ENCODE measurements at regions not wholly inside any gene's neighbourhood (a gene's known extent, or its start where the extent isn't known, plus 50 kb on each side); places are given as distances from the start of the nearest gene placed in this dataset.

GRCh38 chr14:85466678-85467077 lies 63.3 kb upstream of the FLRT2 start:
- intact Hi-C loops (cut with micrococcal nuclease), result no loop called here

- intact Hi-C loops (cut with micrococcal nuclease), result no loop called here
Measured at GRCh38 chr14:85468816-85469215, 61.1 kb upstream of the FLRT2 start.

- intact Hi-C loops (cut with micrococcal nuclease), result no loop called here
Measured at GRCh38 chr14:85471156-85471555, 58.8 kb upstream of the FLRT2 start.

GRCh38 chr14:85471744-85472143 lies 58.2 kb upstream of the FLRT2 start:
- intact Hi-C loops (cut with micrococcal nuclease), result no loop called here

GRCh38 chr14:85474431-85474830 lies 55.5 kb upstream of the FLRT2 start:
- intact Hi-C loops (cut with micrococcal nuclease), result no loop called here

GRCh38 chr14:85475113-85475512 lies 54.8 kb upstream of the FLRT2 start:
- intact Hi-C loops (cut with micrococcal nuclease), result no loop called here

- intact Hi-C loops (cut with micrococcal nuclease), result no loop called here
Measured at GRCh38 chr14:85479306-85479705, 50.6 kb upstream of the FLRT2 start.

GRCh38 chr14:85479771-85480170 lies 50.2 kb upstream of the FLRT2 start:
- intact Hi-C loops (cut with micrococcal nuclease), result no loop called here

All from T-helper 2 cell treated with Interferon-gamma antibody and Interleukin-4, amounts not matched to agents 100 ng/mL and 5 ng/mL, for 36 hours (primary cell).